ENCODE measurements at regions not wholly inside any gene's neighbourhood (a gene's known extent, or its start where the extent isn't known, plus 50 kb on each side); places are given as distances from the start of the nearest gene placed in this dataset.
"Not testable (repeated sequence)": the region's sequence is repeated elsewhere in the genome, so short reads cannot be mapped to it uniquely, and the experiment has no call there.

- DNase-seq (ENCODE audit: low read depth in 1 of 2, low spot score in 1 of 2), result no peak
Measured at GRCh38 chr13:105897575-105897974, 637.9 kb downstream of the EFNB2 start.

GRCh38 chr13:105894697-105895096 is 640.8 kb downstream of the EFNB2 start:
- no peak for DNase-seq (ENCODE audit: low read depth in 1 of 2, low spot score in 1 of 2)

GRCh38 chr13:105890509-105890908 is 645.0 kb downstream of the EFNB2 start:
- no peak for DNase-seq (ENCODE audit: low read depth in 1 of 2, low spot score in 1 of 2)

- DNase-seq (ENCODE audit: low read depth in 1 of 2, low spot score in 1 of 2), result no peak
Measured at GRCh38 chr13:105878119-105878700, 657.3 kb downstream of the EFNB2 start.

- DNase-seq (ENCODE audit: low read depth in 1 of 2, low spot score in 1 of 2), result no peak
Measured at GRCh38 chr13:105874814-105875213, 660.6 kb downstream of the EFNB2 start.

- no peak for DNase-seq (ENCODE audit: low read depth in 1 of 2, low spot score in 1 of 2)
Measured at GRCh38 chr13:105871768-105872167, 663.7 kb downstream of the EFNB2 start.

- DNase-seq (ENCODE audit: low read depth in 1 of 2, low spot score in 1 of 2), result no peak
Measured at GRCh38 chr13:105871326-105871725, 664.1 kb downstream of the EFNB2 start.

- no peak for DNase-seq (ENCODE audit: low read depth in 1 of 2, low spot score in 1 of 2)
Measured at GRCh38 chr13:105863300-105863920, 672.1 kb downstream of the EFNB2 start.

- DNase-seq (ENCODE audit: low read depth in 1 of 2, low spot score in 1 of 2), result no peak
Measured at GRCh38 chr13:105848494-105848893, 687.0 kb downstream of the EFNB2 start.

- no peak for DNase-seq (ENCODE audit: low read depth in 1 of 2, low spot score in 1 of 2)
Measured at GRCh38 chr13:105847527-105848291, 687.8 kb downstream of the EFNB2 start.

GRCh38 chr13:105846923-105847322 is 688.5 kb downstream of the EFNB2 start:
- no peak for DNase-seq (ENCODE audit: low read depth in 1 of 2, low spot score in 1 of 2)

- DNase-seq (ENCODE audit: low read depth in 1 of 2, low spot score in 1 of 2), result no peak
Measured at GRCh38 chr13:105841286-105841685, 694.2 kb downstream of the EFNB2 start.

GRCh38 chr13:105838231-105838630 is 697.2 kb downstream of the EFNB2 start:
- no peak for DNase-seq (ENCODE audit: low read depth in 1 of 2, low spot score in 1 of 2)

GRCh38 chr13:105837295-105837694 is 698.2 kb downstream of the EFNB2 start:
- DNase-seq (ENCODE audit: low read depth in 1 of 2, low spot score in 1 of 2), result not testable (repeated sequence)

- DNase-seq (ENCODE audit: low read depth in 1 of 2, low spot score in 1 of 2), result no peak
Measured at GRCh38 chr13:105830821-105831220, 704.6 kb downstream of the EFNB2 start.

GRCh38 chr13:105827111-105827809 is 708.2 kb downstream of the EFNB2 start:
- DNase-seq (ENCODE audit: low read depth in 1 of 2, low spot score in 1 of 2), result no peak

GRCh38 chr13:105825071-105825470 is 710.4 kb downstream of the EFNB2 start:
- DNase-seq (ENCODE audit: low read depth in 1 of 2, low spot score in 1 of 2), result no peak

- no peak for DNase-seq (ENCODE audit: low read depth in 1 of 2, low spot score in 1 of 2)
Measured at GRCh38 chr13:105821337-105821736, 714.1 kb downstream of the EFNB2 start.

- DNase-seq (ENCODE audit: low read depth in 1 of 2, low spot score in 1 of 2), result no peak
Measured at GRCh38 chr13:105820415-105820814, 715.0 kb downstream of the EFNB2 start.

GRCh38 chr13:105817498-105817897 is 718.0 kb downstream of the EFNB2 start:
- DNase-seq (ENCODE audit: low read depth in 1 of 2, low spot score in 1 of 2), result no peak

GRCh38 chr13:105816994-105817393 is 718.5 kb downstream of the EFNB2 start:
- no peak for DNase-seq (ENCODE audit: low read depth in 1 of 2, low spot score in 1 of 2)

- no peak for DNase-seq (ENCODE audit: low read depth in 1 of 2, low spot score in 1 of 2)
Measured at GRCh38 chr13:105814902-105815250, 720.6 kb downstream of the EFNB2 start.
